ENCODE measurements at regions not wholly inside any gene's neighbourhood (a gene's known extent, or its start where the extent isn't known, plus 50 kb on each side); places are given as distances from the start of the nearest gene placed in this dataset.
"Not testable (repeated sequence)": the region's sequence is repeated elsewhere in the genome, so short reads cannot be mapped to it uniquely, and the experiment has no call there.

- Mint-ChIP-seq H3K27me3 (ENCODE audit: unreplicated experiment) (peaks cover 1% of the 10 kb centered on the region), H3K36me3 (ENCODE audit: low read depth, unreplicated experiment) (no peaks in the 10 kb centered on the region), H3K4me1 (ENCODE audit: unreplicated experiment) (peaks cover 25% of the 10 kb centered on the region), H3K27ac (ENCODE audit: unreplicated experiment) (no peak overlapping the region), H3K9me3 (ENCODE audit: unreplicated experiment) (no peaks in the 10 kb centered on the region), H3K4me3 (ENCODE audit: unreplicated experiment) (no peak overlapping the region)
- DNase-seq (ENCODE audit: low spot score): no peak
- TF ChIP-seq CTCF (IDR thresholded peaks at IDR 0.05; ENCODE audit: unreplicated experiment): no peak
These were observed 128.1 kb upstream of the NUDT12 start for GRCh38 chr5:103690676-103691075.

GRCh38 chr5:103679873-103680272, 117.3 kb upstream of the NUDT12 start:
- Mint-ChIP-seq H3K36me3 (ENCODE audit: low read depth, unreplicated experiment) (no peaks in the 10 kb centered on the region), H3K27me3 (ENCODE audit: unreplicated experiment) (no peaks in the 10 kb centered on the region), H3K4me1 (ENCODE audit: unreplicated experiment) (peaks cover 6% of the 10 kb centered on the region), H3K9me3 (ENCODE audit: unreplicated experiment) (no peaks in the 10 kb centered on the region), H3K27ac (ENCODE audit: unreplicated experiment) (no peak overlapping the region), H3K4me3 (ENCODE audit: unreplicated experiment) (no peak overlapping the region)
- no peak for TF ChIP-seq CTCF (IDR thresholded peaks at IDR 0.05; ENCODE audit: unreplicated experiment)
- no peak for DNase-seq (ENCODE audit: low spot score)

GRCh38 chr5:103676198-103676597, 113.6 kb upstream of the NUDT12 start:
- DNase-seq (ENCODE audit: low spot score); H3K4me3 Mint-ChIP-seq (ENCODE audit: unreplicated experiment); H3K27ac Mint-ChIP-seq (ENCODE audit: unreplicated experiment); H3K36me3 Mint-ChIP-seq (ENCODE audit: low read depth, unreplicated experiment); H3K27me3 Mint-ChIP-seq (ENCODE audit: unreplicated experiment); H3K9me3 Mint-ChIP-seq (ENCODE audit: unreplicated experiment); H3K4me1 Mint-ChIP-seq (ENCODE audit: unreplicated experiment): not testable (repeated sequence)

- no peak for TF ChIP-seq CTCF (IDR thresholded peaks at IDR 0.05; ENCODE audit: unreplicated experiment)
- H3K9me3 Mint-ChIP-seq (ENCODE audit: unreplicated experiment): no peaks in the 10 kb centered on the region
- H3K4me1 Mint-ChIP-seq (ENCODE audit: unreplicated experiment): peaks cover 6% of the 10 kb centered on the region
- no peaks in the 10 kb centered on the region for H3K36me3 Mint-ChIP-seq (ENCODE audit: low read depth, unreplicated experiment)
- H3K4me3 Mint-ChIP-seq (ENCODE audit: unreplicated experiment): no peak overlapping the region
- H3K27ac Mint-ChIP-seq (ENCODE audit: unreplicated experiment): no peak overlapping the region
- H3K27me3 Mint-ChIP-seq (ENCODE audit: unreplicated experiment): no peaks in the 10 kb centered on the region
- no peak for DNase-seq (ENCODE audit: low spot score)
These were observed 112.2 kb upstream of the NUDT12 start for GRCh38 chr5:103674739-103675138.

GRCh38 chr5:103674251-103674650, 111.7 kb upstream of the NUDT12 start:
- no peak overlapping the region for H3K4me3 Mint-ChIP-seq (ENCODE audit: unreplicated experiment)
- H3K27ac Mint-ChIP-seq (ENCODE audit: unreplicated experiment): no peak overlapping the region
- H3K36me3 Mint-ChIP-seq (ENCODE audit: low read depth, unreplicated experiment): no peaks in the 10 kb centered on the region
- H3K27me3 Mint-ChIP-seq (ENCODE audit: unreplicated experiment): no peaks in the 10 kb centered on the region
- peaks cover 4% of the 10 kb centered on the region for H3K4me1 Mint-ChIP-seq (ENCODE audit: unreplicated experiment)
- TF ChIP-seq CTCF (IDR thresholded peaks at IDR 0.05; ENCODE audit: unreplicated experiment): no peak
- H3K9me3 Mint-ChIP-seq (ENCODE audit: unreplicated experiment): no peaks in the 10 kb centered on the region
- DNase-seq (ENCODE audit: low spot score): no peak

GRCh38 chr5:103669615-103670014, 107.0 kb upstream of the NUDT12 start:
- H3K9me3 Mint-ChIP-seq (ENCODE audit: unreplicated experiment): no peaks in the 10 kb centered on the region
- H3K4me3 Mint-ChIP-seq (ENCODE audit: unreplicated experiment): no peak overlapping the region
- no peaks in the 10 kb centered on the region for H3K36me3 Mint-ChIP-seq (ENCODE audit: low read depth, unreplicated experiment)
- no peak for TF ChIP-seq CTCF (IDR thresholded peaks at IDR 0.05; ENCODE audit: unreplicated experiment)
- H3K4me1 Mint-ChIP-seq (ENCODE audit: unreplicated experiment): peaks cover 16% of the 10 kb centered on the region
- H3K27ac Mint-ChIP-seq (ENCODE audit: unreplicated experiment): no peak overlapping the region
- DNase-seq (ENCODE audit: low spot score): no peak
- H3K27me3 Mint-ChIP-seq (ENCODE audit: unreplicated experiment): no peaks in the 10 kb centered on the region

Measured in endothelial cell (in vitro differentiated cells).